Endothelial cell of umbilical vein (primary cell): ENCODE measurements at regions not wholly inside any gene's neighbourhood (a gene's known extent, or its start where the extent isn't known, plus 50 kb on each side); places are given as distances from the start of the nearest gene placed in this dataset.

Experiments
- BruUV-seq: library from RNA; stranded (reverse); fragments of 400-500 nt; replicated peaks from 2 replicates; lab custom pipeline; 2021; lab: Mats Ljungman, UMichigan
- CTCF ChIA-PET: fragments of 300-600, 350-600 bp; sonication (Branson Sonifier 250); formaldehyde crosslinking; loops from one replicate; lab custom pipeline; 2021; ENCODE audit warnings: antibody characterized with exemption, inconsistent platforms; lab: Charles Lee
- POLR2A ChIA-PET: fragments of 300-600, 350-600 bp; sonication (Branson Sonifier 250); formaldehyde crosslinking; loops from one replicate; lab custom pipeline; 2021; ENCODE audit warnings: antibody characterized with exemption, inconsistent platforms; lab: Charles Lee
- DNase-seq: peaks from one replicate; pipeline ENCODE4 v3.0.0-alpha.2; 2011; ENCODE audit warnings: low read depth, low spot score
- FAIRE-seq: peaks from 2 replicates; lab custom pipeline; 2011; peaks lifted over from hg19 to GRCh38; lab: Jason Lieb, UNC
- H2AFZ ChIP-seq: 2 replicates; pipeline ENCODE4 v1.6.0; 2012; ENCODE audit warnings: low read depth, low read length, control low read depth, inconsistent platforms
- H3K27ac ChIP-seq: 2 replicates; pipeline ENCODE4 v1.5.1; 2011; ENCODE audit warnings: low read depth, mild to moderate bottlenecking, control low read depth, low read length, moderate library complexity; ENCODE audit not compliant: insufficient read depth
- H3K27me3 ChIP-seq, 2 experiments: 2 replicates each; pipeline versions ENCODE4 v1.6.0 to v1.6.1; 2011; ENCODE audit warnings: low read length in 2 of 2, mixed read lengths in 1 of 2; ENCODE audit not compliant: control insufficient read depth in 2 of 2, insufficient read depth in 2 of 2
- H3K36me3 ChIP-seq, 2 experiments: 2 replicates in 1 of 2; 3 replicates in 1 of 2; pipeline ENCODE4 v1.5.1; 2011; ENCODE audit warnings: low read length in 2 of 2, mild to moderate bottlenecking in 1 of 2, moderate library complexity in 1 of 2; ENCODE audit not compliant: control insufficient read depth in 2 of 2, insufficient read depth in 2 of 2; ENCODE audit errors: extremely low read depth in 1 of 2
- H3K4me1 ChIP-seq: 3 replicates; pipeline ENCODE4 v1.5.1; 2011; ENCODE audit warnings: mild to moderate bottlenecking, low read length; ENCODE audit not compliant: control insufficient read depth, insufficient read depth; ENCODE audit errors: extremely low read depth
- H3K4me2 ChIP-seq: 2 replicates; pipeline ENCODE4 v1.6.1; 2011; ENCODE audit warnings: low read length, control low read depth, mixed read lengths; ENCODE audit not compliant: insufficient read depth
- H3K4me3 ChIP-seq, 3 experiments: fragments of 200-600 bp in 1 of 3; sonication (generic), shearing (Covaris generic) in 1 of 3; replicated peaks in 1 of 3; 2 replicates each; pipeline ENCODE4 v1.5.1; 2011 to 2016; ENCODE audit warnings: control low read depth in 3 of 3, low read length in 3 of 3, mild to moderate bottlenecking in 2 of 3, inconsistent platforms in 1 of 3, low read depth in 1 of 3, moderate library complexity in 1 of 3; ENCODE audit not compliant: insufficient read depth in 1 of 3
- H3K79me2 ChIP-seq: 2 replicates; pipeline ENCODE4 v1.6.0; 2012; ENCODE audit warnings: low read length, inconsistent platforms; ENCODE audit not compliant: control insufficient read depth, insufficient read depth
- H3K9ac ChIP-seq: replicated peaks from 2 replicates; pipeline ENCODE3; 2011; ENCODE audit warnings: low read length, control low read depth; ENCODE audit not compliant: insufficient read depth; ENCODE audit errors: extremely low read depth
- H3K9me1 ChIP-seq: replicated peaks from 3 replicates; pipeline ENCODE4 v1.6.0; 2011; ENCODE audit warnings: mild to moderate bottlenecking, low read length; ENCODE audit not compliant: control insufficient read depth, insufficient read depth; ENCODE audit errors: extremely low read depth
- H3K9me3 ChIP-seq: replicated peaks from 2 replicates; pipeline ENCODE4 v1.5.1; 2012; ENCODE audit warnings: low read length, inconsistent platforms; ENCODE audit not compliant: control insufficient read depth, insufficient read depth
- H4K20me1 ChIP-seq: replicated peaks from 2 replicates; pipeline ENCODE3; 2011; ENCODE audit warnings: mild to moderate bottlenecking, low read length; ENCODE audit not compliant: control insufficient read depth, insufficient read depth; ENCODE audit errors: extremely low read depth
- EZH2 ChIP-seq: IDR thresholded peaks from 2 replicates; pipeline ENCODE4 v1.6.1; 2012; ENCODE audit warnings: borderline replicate concordance, low read depth, mild to moderate bottlenecking, moderate library complexity, low read length, inconsistent platforms; ENCODE audit not compliant: severe bottlenecking
- FOS ChIP-seq: IDR thresholded peaks from 2 replicates; pipeline ENCODE4 v1.6.1; 2011; ENCODE audit warnings: mild to moderate bottlenecking, low read length, moderate library complexity, borderline replicate concordance; ENCODE audit not compliant: insufficient read depth
- GATA2 ChIP-seq: IDR thresholded peaks from 2 replicates; pipeline ENCODE4 v1.7.0; 2011; ENCODE audit warnings: low read depth, mild to moderate bottlenecking, moderate library complexity, mixed read lengths, low read length; ENCODE audit not compliant: insufficient read length, insufficient read depth
- JUN ChIP-seq: IDR thresholded peaks from 2 replicates; pipeline ENCODE4 v1.6.1; 2011; ENCODE audit warnings: borderline replicate concordance, low read depth; ENCODE audit not compliant: insufficient read length, insufficient read depth
- MYC ChIP-seq: IDR thresholded peaks from one replicate; pipeline ENCODE4 v1.6.1; 2011; ENCODE audit warnings: mild to moderate bottlenecking, low read depth, low read length
- POLR2A ChIP-seq: IDR thresholded peaks from 2 replicates; pipeline ENCODE4 v1.6.1; 2012; ENCODE audit warnings: low read depth, mild to moderate bottlenecking, control low read depth, low read length
- POLR2AphosphoS5 ChIP-seq: IDR thresholded peaks from 2 replicates; pipeline ENCODE4 v1.6.1; 2012; ENCODE audit warnings: low read depth, mild to moderate bottlenecking, control low read depth, low read length, moderate library complexity; ENCODE audit not compliant: insufficient read depth
- dilution Hi-C: fragments of 300-500 bp; cut with MboI; formaldehyde crosslinking; loops from one replicate; pipeline ENCODE4 v1.15.0; 2019; ENCODE audit warnings: low sequenced_read_pairs; ENCODE audit not compliant: extremely low pct_ligation_motif_present
- intact Hi-C: fragments of 100-400 bp; cut with micrococcal nuclease; formaldehyde crosslinking; loops from one replicate; pipeline ENCODE4 v1.10.0; 2022
- TF ChIP-seq, protein P1 (sequence below), 2 donors: IDR thresholded peaks; 1 replicate in 1 of 2; 2 replicates in 1 of 2; pipeline ENCODE4 v1.5.1; 2011; ENCODE audit warnings: low read length in 2 of 2, mild to moderate bottlenecking in 2 of 2, moderate library complexity in 2 of 2, control low read depth in 1 of 2, inconsistent platforms in 1 of 2, low read depth in 1 of 2; ENCODE audit not compliant: insufficient read depth in 1 of 2; ENCODE audit errors: extremely low read depth in 1 of 2
- TF ChIP-seq, protein P2 (sequence below): IDR thresholded peaks from 2 replicates; pipeline ENCODE4 v1.6.1; 2011; ENCODE audit not compliant: insufficient read depth, insufficient read length

DNA sequence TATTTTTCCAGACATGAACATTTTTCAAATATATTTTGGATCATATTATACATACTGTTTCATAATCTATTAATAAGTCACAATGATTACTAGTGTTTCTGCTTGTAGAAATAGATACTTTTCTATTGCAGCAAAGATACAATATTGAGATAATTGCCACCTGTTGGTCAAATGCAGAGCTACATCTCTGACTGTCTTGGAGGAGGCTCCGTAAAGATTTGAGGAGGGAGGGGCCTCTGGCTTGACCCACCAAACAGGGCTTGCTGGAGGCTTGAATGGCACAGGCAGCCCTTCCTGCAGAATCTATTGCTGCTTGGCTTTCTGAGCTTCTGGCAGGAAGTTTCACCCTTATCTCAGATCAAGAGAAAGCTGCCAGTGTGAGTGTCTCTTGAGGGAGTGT is 99.3 kb upstream of the ARMCX2 start:
- Histone ChIP-seq H3K27me3 (no peaks in the 10 kb centered on the region), H3K4me3 (no peak overlapping the region), H3K36me3 (no peaks in the 10 kb centered on the region), H3K4me1 (no peaks in the 10 kb centered on the region), H3K9ac (no peak overlapping the region), H3K27ac (no peak overlapping the region), H3K9me3 (no peaks in the 10 kb centered on the region), H3K4me2 (no peak overlapping the region), H3K9me1 (no peaks in the 10 kb centered on the region), H3K79me2 (no peaks in the 10 kb centered on the region), H4K20me1 (no peaks in the 10 kb centered on the region), H2AFZ (peak overlapping the region; percentile 37)
- no TSS peak for BruUV-seq
- intact Hi-C loops (loop anchor here (1.0 to 5.0 kb wide), 3 partner anchors 100 to 162 kb away; partner anchors contain the start of genes ARMCX2 and ARMCX6), dilution Hi-C loops (no loop called here)
- FAIRE-seq (peak; percentile 80), DNase-seq (peak; percentile 69)
- TF ChIP-seq JUN = no peak
- TF ChIP-seq, protein P1, sequence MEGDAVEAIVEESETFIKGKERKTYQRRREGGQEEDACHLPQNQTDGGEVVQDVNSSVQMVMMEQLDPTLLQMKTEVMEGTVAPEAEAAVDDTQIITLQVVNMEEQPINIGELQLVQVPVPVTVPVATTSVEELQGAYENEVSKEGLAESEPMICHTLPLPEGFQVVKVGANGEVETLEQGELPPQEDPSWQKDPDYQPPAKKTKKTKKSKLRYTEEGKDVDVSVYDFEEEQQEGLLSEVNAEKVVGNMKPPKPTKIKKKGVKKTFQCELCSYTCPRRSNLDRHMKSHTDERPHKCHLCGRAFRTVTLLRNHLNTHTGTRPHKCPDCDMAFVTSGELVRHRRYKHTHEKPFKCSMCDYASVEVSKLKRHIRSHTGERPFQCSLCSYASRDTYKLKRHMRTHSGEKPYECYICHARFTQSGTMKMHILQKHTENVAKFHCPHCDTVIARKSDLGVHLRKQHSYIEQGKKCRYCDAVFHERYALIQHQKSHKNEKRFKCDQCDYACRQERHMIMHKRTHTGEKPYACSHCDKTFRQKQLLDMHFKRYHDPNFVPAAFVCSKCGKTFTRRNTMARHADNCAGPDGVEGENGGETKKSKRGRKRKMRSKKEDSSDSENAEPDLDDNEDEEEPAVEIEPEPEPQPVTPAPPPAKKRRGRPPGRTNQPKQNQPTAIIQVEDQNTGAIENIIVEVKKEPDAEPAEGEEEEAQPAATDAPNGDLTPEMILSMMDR (IDR thresholded peaks at IDR 0.05; ENCODE audit: extremely low read depth in 1 of 2, insufficient read depth in 1 of 2, low read depth in 1 of 2, low read length in 2 of 2) = peak; percentile 22 to 30
- ChIA-PET POLR2A (no interaction called here), CTCF (interaction anchor here (0.7 to 2.1 kb wide), 16 partner anchors 10 to 344 kb away, joined by 3 to 13 read pairs (median 4); partner anchors contain the start of gene ARMCX2)

DNA sequence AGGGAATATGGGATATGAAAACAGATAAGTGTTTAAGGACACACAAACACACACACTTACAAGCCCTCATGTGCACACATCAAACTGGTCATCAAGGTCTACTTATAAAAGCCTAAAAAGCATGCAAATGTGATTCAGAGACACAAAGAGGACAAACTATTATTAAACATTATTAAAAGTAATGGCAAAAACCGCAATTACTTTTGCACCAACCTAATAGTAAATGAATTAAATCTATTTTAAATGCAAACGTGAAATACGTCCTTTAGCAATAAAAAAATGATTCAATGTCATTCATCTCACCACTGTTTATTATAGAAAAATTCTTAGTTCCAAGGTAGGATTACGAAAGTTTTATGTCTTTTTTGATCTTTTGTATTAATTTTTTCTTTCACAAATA is 91.1 kb upstream of the ARMCX2 start:
- Histone ChIP-seq H3K27me3 (no peaks in the 10 kb centered on the region), H3K36me3 (no peaks in the 10 kb centered on the region), H3K27ac (no peak overlapping the region), H2AFZ (no peak overlapping the region), H3K4me3 (no peak overlapping the region), H3K9me3 (no peaks in the 10 kb centered on the region), H3K4me1 (peaks cover 4% of the 10 kb centered on the region), H3K9ac (no peak overlapping the region), H3K9me1 (no peaks in the 10 kb centered on the region), H3K79me2 (no peaks in the 10 kb centered on the region), H4K20me1 (no peaks in the 10 kb centered on the region), H3K4me2 (no peak overlapping the region)
- BruUV-seq = no TSS peak
- no peak for FAIRE-seq
- DNase-seq = no peak
- POLR2A ChIA-PET = no interaction called here
- intact Hi-C loops (no loop called here), dilution Hi-C loops (no loop called here)
- CTCF ChIA-PET = no interaction called here
- no peak for TF ChIP-seq GATA2
- no peak for TF ChIP-seq POLR2A
- no peak for TF ChIP-seq FOS
- TF ChIP-seq EZH2 = no peak
- TF ChIP-seq POLR2AphosphoS5 = no peak
- no peak for TF ChIP-seq MYC
- TF ChIP-seq, protein P2, sequence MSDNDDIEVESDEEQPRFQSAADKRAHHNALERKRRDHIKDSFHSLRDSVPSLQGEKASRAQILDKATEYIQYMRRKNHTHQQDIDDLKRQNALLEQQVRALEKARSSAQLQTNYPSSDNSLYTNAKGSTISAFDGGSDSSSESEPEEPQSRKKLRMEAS = no peak
- no peak for TF ChIP-seq JUN
- TF ChIP-seq, protein P1 (IDR thresholded peaks at IDR 0.05; ENCODE audit: extremely low read depth in 1 of 2, insufficient read depth in 1 of 2, low read depth in 1 of 2, low read length in 2 of 2) = no peak
